ENCODE measurements at regions not wholly inside any gene's neighbourhood (a gene's known extent, or its start where the extent isn't known, plus 50 kb on each side); places are given as distances from the start of the nearest gene placed in this dataset.

DNA sequence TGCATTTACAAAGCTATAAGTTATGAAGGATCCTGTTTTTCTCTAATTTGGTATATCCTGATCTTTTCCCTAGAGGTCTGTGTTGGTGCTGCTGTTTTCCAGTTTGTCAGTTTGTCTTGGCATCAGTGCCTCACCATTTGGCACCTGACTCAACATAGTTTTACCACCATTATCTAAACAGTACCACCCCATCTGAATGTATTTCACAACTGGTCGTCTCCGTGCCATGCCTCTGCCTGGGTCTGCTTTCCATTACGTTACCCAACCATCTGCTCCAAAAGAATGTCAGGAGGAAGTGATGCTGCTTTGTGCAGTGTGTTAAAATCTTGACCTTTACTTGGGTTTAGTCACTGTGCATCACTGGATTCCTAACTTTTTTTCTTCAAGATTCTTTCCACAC, 129.3 kb upstream of the RASSF8 start:
- TF ChIP-seq, protein P1, sequence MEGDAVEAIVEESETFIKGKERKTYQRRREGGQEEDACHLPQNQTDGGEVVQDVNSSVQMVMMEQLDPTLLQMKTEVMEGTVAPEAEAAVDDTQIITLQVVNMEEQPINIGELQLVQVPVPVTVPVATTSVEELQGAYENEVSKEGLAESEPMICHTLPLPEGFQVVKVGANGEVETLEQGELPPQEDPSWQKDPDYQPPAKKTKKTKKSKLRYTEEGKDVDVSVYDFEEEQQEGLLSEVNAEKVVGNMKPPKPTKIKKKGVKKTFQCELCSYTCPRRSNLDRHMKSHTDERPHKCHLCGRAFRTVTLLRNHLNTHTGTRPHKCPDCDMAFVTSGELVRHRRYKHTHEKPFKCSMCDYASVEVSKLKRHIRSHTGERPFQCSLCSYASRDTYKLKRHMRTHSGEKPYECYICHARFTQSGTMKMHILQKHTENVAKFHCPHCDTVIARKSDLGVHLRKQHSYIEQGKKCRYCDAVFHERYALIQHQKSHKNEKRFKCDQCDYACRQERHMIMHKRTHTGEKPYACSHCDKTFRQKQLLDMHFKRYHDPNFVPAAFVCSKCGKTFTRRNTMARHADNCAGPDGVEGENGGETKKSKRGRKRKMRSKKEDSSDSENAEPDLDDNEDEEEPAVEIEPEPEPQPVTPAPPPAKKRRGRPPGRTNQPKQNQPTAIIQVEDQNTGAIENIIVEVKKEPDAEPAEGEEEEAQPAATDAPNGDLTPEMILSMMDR (conservative IDR thresholded peaks at IDR 0.05; ENCODE audit: low read length): no peak
- TF ChIP-seq EZH2phosphoT487 (IDR thresholded peaks at IDR 0.05; ENCODE audit: borderline replicate concordance): no peak
- Histone ChIP-seq H3K36me3 (ENCODE audit: insufficient read depth, low read length) (no peaks in the 10 kb centered on the region), H3K9ac (ENCODE audit: low read depth, low read length, poor library complexity, severe bottlenecking) (no peak overlapping the region), H3K27me3 (ENCODE audit: insufficient read depth, low read length, poor library complexity, severe bottlenecking) (no peaks in the 10 kb centered on the region), H3K79me2 (ENCODE audit: insufficient read depth, low read length) (no peaks in the 10 kb centered on the region), H3F3A (ENCODE audit: low read depth) (no peaks in the 10 kb centered on the region), H4K20me1 (ENCODE audit: insufficient read depth, low read length, poor library complexity, severe bottlenecking) (no peaks in the 10 kb centered on the region), H3K4me3 (ENCODE audit: low read length, poor library complexity, severe bottlenecking) (no peak overlapping the region), H2AFZ (ENCODE audit: low read length) (no peak overlapping the region), H3K9me3 (ENCODE audit: insufficient read depth, low read depth, low read length) (no peaks in the 10 kb centered on the region), H3K9me2 (replicated peaks; ENCODE audit: low read depth, low read length) (no peaks in the 10 kb centered on the region), H3K4me1 (ENCODE audit: insufficient read depth, low read length, poor library complexity, severe bottlenecking) (no peaks in the 10 kb centered on the region), H3K4me2 (ENCODE audit: low read depth, low read length, poor library complexity, severe bottlenecking) (no peak overlapping the region)

DNA sequence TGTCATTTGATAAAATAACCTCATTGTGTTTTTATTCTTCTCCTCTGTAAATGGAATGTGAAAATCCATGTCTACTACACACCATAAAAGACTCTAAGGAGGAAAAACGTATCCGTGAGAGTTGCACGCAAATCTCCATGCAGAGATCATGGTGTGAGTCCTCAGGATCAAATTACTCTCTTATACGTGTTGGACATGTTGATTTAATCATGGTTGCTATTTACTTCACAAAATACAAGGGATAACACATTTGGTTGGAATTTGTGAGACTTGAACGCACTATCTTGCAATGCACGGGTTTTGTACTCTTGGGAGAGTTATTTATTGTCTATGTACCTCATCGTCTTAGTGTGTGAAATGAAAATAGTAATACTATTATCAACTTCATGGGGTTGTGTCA, 128.0 kb upstream of the RASSF8 start:
- Histone ChIP-seq H3K4me3 (ENCODE audit: low read length, poor library complexity, severe bottlenecking) (no peak overlapping the region), H3K9me3 (ENCODE audit: insufficient read depth, low read depth, low read length) (no peaks in the 10 kb centered on the region), H3K9me2 (replicated peaks; ENCODE audit: low read depth, low read length) (no peaks in the 10 kb centered on the region), H3K27me3 (ENCODE audit: insufficient read depth, low read length, poor library complexity, severe bottlenecking) (no peaks in the 10 kb centered on the region), H3K36me3 (ENCODE audit: insufficient read depth, low read length) (no peaks in the 10 kb centered on the region), H4K20me1 (ENCODE audit: insufficient read depth, low read length, poor library complexity, severe bottlenecking) (no peaks in the 10 kb centered on the region), H3K4me1 (ENCODE audit: insufficient read depth, low read length, poor library complexity, severe bottlenecking) (no peaks in the 10 kb centered on the region), H3F3A (ENCODE audit: low read depth) (no peaks in the 10 kb centered on the region), H3K4me2 (ENCODE audit: low read depth, low read length, poor library complexity, severe bottlenecking) (no peak overlapping the region), H2AFZ (ENCODE audit: low read length) (no peak overlapping the region), H3K9ac (ENCODE audit: low read depth, low read length, poor library complexity, severe bottlenecking) (no peak overlapping the region), H3K79me2 (ENCODE audit: insufficient read depth, low read length) (no peaks in the 10 kb centered on the region)
- no peak for TF ChIP-seq EZH2phosphoT487 (IDR thresholded peaks at IDR 0.05; ENCODE audit: borderline replicate concordance)
- TF ChIP-seq, protein P1 (conservative IDR thresholded peaks at IDR 0.05; ENCODE audit: low read length): no peak

DNA sequence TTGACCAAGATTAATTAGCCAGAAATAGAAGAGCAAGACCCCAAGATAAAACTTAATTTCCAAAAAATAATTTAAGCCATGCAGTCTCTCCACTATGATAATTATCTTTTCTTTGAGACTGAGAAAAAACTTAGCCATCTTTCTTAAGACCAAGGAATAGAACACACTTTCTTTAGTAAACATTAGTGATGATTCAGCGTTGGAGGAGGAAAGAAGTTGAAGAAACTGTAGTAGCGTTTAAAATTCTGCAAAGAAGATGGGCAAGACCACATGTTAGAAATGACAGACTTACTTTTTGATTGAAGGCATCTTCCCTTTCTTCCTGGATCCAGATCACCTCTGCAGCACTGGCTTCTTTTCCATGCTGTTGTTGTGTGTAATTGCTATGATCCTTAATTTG, 124.8 kb upstream of the RASSF8 start:
- Histone ChIP-seq H3K9me2 (replicated peaks; ENCODE audit: low read depth, low read length) (no peaks in the 10 kb centered on the region), H3K4me3 (ENCODE audit: low read length, poor library complexity, severe bottlenecking) (no peak overlapping the region), H3K36me3 (ENCODE audit: insufficient read depth, low read length) (no peaks in the 10 kb centered on the region), H3K4me1 (ENCODE audit: insufficient read depth, low read length, poor library complexity, severe bottlenecking) (no peaks in the 10 kb centered on the region), H3K27me3 (ENCODE audit: insufficient read depth, low read length, poor library complexity, severe bottlenecking) (no peaks in the 10 kb centered on the region), H3K4me2 (ENCODE audit: low read depth, low read length, poor library complexity, severe bottlenecking) (no peak overlapping the region), H4K20me1 (ENCODE audit: insufficient read depth, low read length, poor library complexity, severe bottlenecking) (no peaks in the 10 kb centered on the region), H3K9ac (ENCODE audit: low read depth, low read length, poor library complexity, severe bottlenecking) (no peak overlapping the region), H3F3A (ENCODE audit: low read depth) (no peaks in the 10 kb centered on the region), H3K9me3 (ENCODE audit: insufficient read depth, low read depth, low read length) (no peaks in the 10 kb centered on the region), H2AFZ (ENCODE audit: low read length) (no peak overlapping the region), H3K79me2 (ENCODE audit: insufficient read depth, low read length) (no peaks in the 10 kb centered on the region)
- no peak for TF ChIP-seq EZH2phosphoT487 (IDR thresholded peaks at IDR 0.05; ENCODE audit: borderline replicate concordance)
- TF ChIP-seq, protein P1 (conservative IDR thresholded peaks at IDR 0.05; ENCODE audit: low read length): no peak

Data from Loucy (cell line).